Activated T-cell treated with anti-CD3 and anti-CD28 coated beads, Interleukin-2, amount 50 U/mL, for 24 hours (primary cell): ENCODE measurements at regions not wholly inside any gene's neighbourhood (a gene's known extent, or its start where the extent isn't known, plus 50 kb on each side); places are given as distances from the start of the nearest gene placed in this dataset.

Source experiments
- DNase-seq: peaks from one replicate; pipeline ENCODE4 v3.0.0-alpha.2; 2020
- H3K27ac Mint-ChIP-seq: 2 replicates; pipeline ENCODE4 v1.8.0; 2020; ENCODE audit warnings: mild to moderate bottlenecking, mixed read lengths
- H3K27me3 Mint-ChIP-seq: 2 replicates; pipeline ENCODE4 v1.8.0; 2020; ENCODE audit warnings: mixed read lengths
- H3K36me3 Mint-ChIP-seq: 2 replicates; pipeline ENCODE4 v1.8.0; 2020; ENCODE audit warnings: low read depth, mixed read lengths
- H3K4me1 Mint-ChIP-seq: 2 replicates; pipeline ENCODE4 v1.8.0; 2020; ENCODE audit warnings: low read depth, mixed read lengths
- H3K4me3 Mint-ChIP-seq: 2 replicates; pipeline ENCODE4 v1.8.0; 2020; ENCODE audit warnings: mild to moderate bottlenecking, moderate library complexity, mixed read lengths
- H3K9me3 Mint-ChIP-seq: 2 replicates; pipeline ENCODE4 v1.8.0; 2020; ENCODE audit warnings: mixed read lengths

DNA sequence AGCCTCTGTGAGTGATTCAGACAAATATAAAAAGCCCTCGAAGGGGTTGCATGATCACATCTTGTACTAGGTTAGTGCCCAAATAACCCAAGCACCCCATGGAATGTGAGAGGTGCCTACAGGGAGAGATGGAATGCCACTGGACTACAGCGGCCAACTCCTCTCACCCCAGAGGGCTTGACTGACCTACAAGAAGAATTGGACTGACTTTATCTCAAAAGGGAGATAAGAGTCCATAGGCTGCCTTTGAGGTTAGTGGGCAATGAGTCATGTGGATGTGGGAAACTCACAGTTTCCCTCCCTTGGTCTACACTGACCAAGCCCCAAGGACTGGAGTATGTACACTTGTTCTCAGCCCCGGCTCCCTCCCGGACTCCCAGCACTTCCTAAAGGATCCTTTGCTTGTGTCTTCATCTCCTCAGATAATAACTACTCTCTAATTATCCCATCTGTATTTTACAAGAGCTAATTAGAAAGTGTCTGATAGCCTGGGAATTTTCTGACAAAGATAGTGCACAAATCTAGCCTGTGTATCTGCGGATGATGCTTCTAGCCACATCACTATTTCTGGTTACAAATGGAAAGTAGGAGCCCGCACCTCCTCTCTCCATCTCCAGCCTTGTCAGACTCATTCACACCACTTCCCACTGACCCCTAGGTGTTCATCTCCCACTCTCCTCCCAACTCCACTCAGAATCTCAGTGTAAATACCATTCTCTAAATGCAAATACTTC, 547.8 kb upstream of the TBL1XR1 start:
- H3K27me3 Mint-ChIP-seq: no peaks in the 10 kb centered on the region
- no peak for DNase-seq
- no peaks in the 10 kb centered on the region for H3K4me1 Mint-ChIP-seq
- H3K4me3 Mint-ChIP-seq: no peak overlapping the region
- no peaks in the 10 kb centered on the region for H3K36me3 Mint-ChIP-seq
- H3K9me3 Mint-ChIP-seq: no peaks in the 10 kb centered on the region
- H3K27ac Mint-ChIP-seq: no peak overlapping the region

DNA sequence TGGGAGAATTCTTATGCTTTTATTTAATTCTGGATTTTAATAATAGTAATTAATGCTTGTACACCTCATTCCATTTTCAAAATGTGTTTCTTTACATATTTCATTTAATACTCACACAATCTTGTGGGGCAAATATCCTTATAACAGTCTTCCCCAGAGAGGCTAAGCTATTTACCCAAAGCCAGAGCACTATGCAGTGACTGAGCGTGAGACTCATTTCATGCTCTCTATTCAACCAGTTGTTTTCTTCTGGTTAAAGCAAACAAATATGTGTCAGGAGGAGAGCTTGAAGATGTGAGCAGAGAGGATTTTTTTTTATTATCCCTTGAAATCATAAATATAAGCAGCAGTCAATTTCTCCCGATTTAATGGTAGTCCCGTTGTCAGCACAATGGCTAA, 548.3 kb upstream of the TBL1XR1 start:
- H3K4me1 Mint-ChIP-seq: no peaks in the 10 kb centered on the region
- no peak for DNase-seq
- no peaks in the 10 kb centered on the region for H3K36me3 Mint-ChIP-seq
- no peak overlapping the region for H3K27ac Mint-ChIP-seq
- H3K4me3 Mint-ChIP-seq: no peak overlapping the region
- H3K9me3 Mint-ChIP-seq: no peaks in the 10 kb centered on the region
- no peaks in the 10 kb centered on the region for H3K27me3 Mint-ChIP-seq

- Mint-ChIP-seq H3K27me3 (no peaks in the 10 kb centered on the region), H3K36me3 (no peaks in the 10 kb centered on the region), H3K9me3 (no peaks in the 10 kb centered on the region), H3K4me1 (no peaks in the 10 kb centered on the region), H3K4me3 (no peak overlapping the region), H3K27ac (no peak overlapping the region)
- no peak for DNase-seq
Measured at GRCh38 chr3:177746337-177746933, 549.2 kb upstream of the TBL1XR1 start.

DNA sequence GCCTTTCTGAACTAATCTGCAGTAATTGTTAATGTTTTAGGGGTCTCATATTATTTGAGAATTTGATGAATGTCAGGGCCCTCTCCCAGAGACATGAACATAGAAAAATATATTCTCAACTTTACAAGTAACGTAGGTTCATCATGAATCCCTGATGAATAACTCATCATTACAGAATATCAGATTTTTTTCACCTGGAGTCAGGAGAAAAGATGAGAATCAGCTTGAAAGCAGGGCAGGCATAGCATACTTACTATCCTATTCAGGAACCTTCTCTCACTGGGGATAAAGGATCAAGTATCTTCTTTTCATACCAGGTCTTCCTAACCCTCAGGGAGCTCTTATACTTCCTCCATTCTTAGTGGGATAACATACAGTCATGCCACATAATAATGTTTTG, 552.6 kb upstream of the TBL1XR1 start:
- Mint-ChIP-seq H3K4me1 (peaks cover 2% of the 10 kb centered on the region), H3K4me3 (no peak overlapping the region), H3K27ac (no peak overlapping the region), H3K27me3 (no peaks in the 10 kb centered on the region), H3K36me3 (no peaks in the 10 kb centered on the region), H3K9me3 (no peaks in the 10 kb centered on the region)
- DNase-seq: no peak

GRCh38 chr3:177750436-177750835, 553.2 kb upstream of the TBL1XR1 start:
- Mint-ChIP-seq H3K27me3 (no peaks in the 10 kb centered on the region), H3K4me3 (no peak overlapping the region), H3K36me3 (no peaks in the 10 kb centered on the region), H3K9me3 (no peaks in the 10 kb centered on the region), H3K4me1 (peaks cover 2% of the 10 kb centered on the region), H3K27ac (no peak overlapping the region)
- DNase-seq: no peak

- H3K27me3 Mint-ChIP-seq: no peaks in the 10 kb centered on the region
- peaks cover 2% of the 10 kb centered on the region for H3K4me1 Mint-ChIP-seq
- H3K9me3 Mint-ChIP-seq: no peaks in the 10 kb centered on the region
- H3K27ac Mint-ChIP-seq: no peak overlapping the region
- no peaks in the 10 kb centered on the region for H3K36me3 Mint-ChIP-seq
- H3K4me3 Mint-ChIP-seq: no peak overlapping the region
- DNase-seq: no peak
Measured at GRCh38 chr3:177751770-177752169, 554.5 kb upstream of the TBL1XR1 start.

GRCh38 chr3:177752831-177753230, 555.5 kb upstream of the TBL1XR1 start:
- H3K27me3 Mint-ChIP-seq: no peaks in the 10 kb centered on the region
- no peak overlapping the region for H3K4me3 Mint-ChIP-seq
- DNase-seq: no peak
- no peaks in the 10 kb centered on the region for H3K9me3 Mint-ChIP-seq
- H3K4me1 Mint-ChIP-seq: peaks cover 2% of the 10 kb centered on the region
- no peaks in the 10 kb centered on the region for H3K36me3 Mint-ChIP-seq
- H3K27ac Mint-ChIP-seq: no peak overlapping the region

GRCh38 chr3:177753451-177754155, 556.3 kb upstream of the TBL1XR1 start:
- H3K4me3 Mint-ChIP-seq: no peak overlapping the region
- H3K27me3 Mint-ChIP-seq: no peaks in the 10 kb centered on the region
- H3K36me3 Mint-ChIP-seq: no peaks in the 10 kb centered on the region
- peaks cover 2% of the 10 kb centered on the region for H3K4me1 Mint-ChIP-seq
- H3K9me3 Mint-ChIP-seq: no peaks in the 10 kb centered on the region
- no peak for DNase-seq
- H3K27ac Mint-ChIP-seq: no peak overlapping the region

DNA sequence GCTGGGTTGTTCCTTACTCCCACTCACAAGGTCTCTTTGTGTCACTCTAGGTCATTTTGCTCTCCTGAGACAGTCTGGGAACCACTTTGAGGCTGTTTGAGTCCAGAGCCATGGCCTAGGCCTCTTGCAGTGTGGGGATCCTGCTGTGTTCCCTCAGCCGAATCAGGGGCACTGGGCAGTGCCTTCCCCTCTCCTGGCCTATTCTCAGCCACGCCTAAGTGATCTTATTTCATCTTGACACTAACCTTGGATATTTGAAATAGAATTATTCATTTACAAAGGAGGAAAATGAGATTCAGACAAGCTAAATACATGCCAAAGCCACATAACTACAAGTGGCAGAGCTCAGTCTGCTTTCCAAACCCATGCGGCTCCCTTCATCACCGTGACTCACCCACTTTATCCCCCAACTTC, 557.2 kb upstream of the TBL1XR1 start:
- Mint-ChIP-seq H3K36me3 (no peaks in the 10 kb centered on the region), H3K4me1 (peaks cover 2% of the 10 kb centered on the region), H3K27ac (no peak overlapping the region), H3K4me3 (no peak overlapping the region), H3K27me3 (no peaks in the 10 kb centered on the region), H3K9me3 (peaks cover under 1% of the 10 kb centered on the region)
- DNase-seq: no peak

- Mint-ChIP-seq H3K4me1 (peaks cover 2% of the 10 kb centered on the region), H3K36me3 (no peaks in the 10 kb centered on the region), H3K9me3 (peaks cover 4% of the 10 kb centered on the region), H3K4me3 (no peak overlapping the region), H3K27ac (no peak overlapping the region), H3K27me3 (no peaks in the 10 kb centered on the region)
- no peak for DNase-seq
Measured at GRCh38 chr3:177758126-177758525, 560.8 kb upstream of the TBL1XR1 start.

DNA sequence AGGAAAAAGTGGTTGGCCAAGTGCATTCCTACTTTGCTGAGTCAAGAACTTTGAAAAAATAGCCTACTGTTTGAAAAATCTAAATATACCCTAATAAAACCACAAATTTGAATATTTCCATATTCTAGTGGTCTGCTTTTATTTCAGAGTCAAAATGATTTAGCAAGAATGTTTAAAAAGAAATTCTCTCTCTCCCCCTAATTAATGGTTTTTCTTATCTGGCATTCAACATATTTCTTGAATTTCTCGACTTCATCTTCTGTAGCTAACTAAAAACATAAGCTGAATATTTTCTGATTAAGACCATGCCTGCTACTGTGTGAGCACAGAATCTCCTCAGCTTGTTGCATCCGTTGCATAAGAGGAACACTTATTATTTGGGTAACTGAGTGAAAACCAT, 563.5 kb upstream of the TBL1XR1 start:
- H3K36me3 Mint-ChIP-seq: no peaks in the 10 kb centered on the region
- H3K4me1 Mint-ChIP-seq: no peaks in the 10 kb centered on the region
- DNase-seq: no peak
- H3K27ac Mint-ChIP-seq: no peak overlapping the region
- no peaks in the 10 kb centered on the region for H3K27me3 Mint-ChIP-seq
- H3K9me3 Mint-ChIP-seq: peaks cover 4% of the 10 kb centered on the region
- H3K4me3 Mint-ChIP-seq: no peak overlapping the region

DNA sequence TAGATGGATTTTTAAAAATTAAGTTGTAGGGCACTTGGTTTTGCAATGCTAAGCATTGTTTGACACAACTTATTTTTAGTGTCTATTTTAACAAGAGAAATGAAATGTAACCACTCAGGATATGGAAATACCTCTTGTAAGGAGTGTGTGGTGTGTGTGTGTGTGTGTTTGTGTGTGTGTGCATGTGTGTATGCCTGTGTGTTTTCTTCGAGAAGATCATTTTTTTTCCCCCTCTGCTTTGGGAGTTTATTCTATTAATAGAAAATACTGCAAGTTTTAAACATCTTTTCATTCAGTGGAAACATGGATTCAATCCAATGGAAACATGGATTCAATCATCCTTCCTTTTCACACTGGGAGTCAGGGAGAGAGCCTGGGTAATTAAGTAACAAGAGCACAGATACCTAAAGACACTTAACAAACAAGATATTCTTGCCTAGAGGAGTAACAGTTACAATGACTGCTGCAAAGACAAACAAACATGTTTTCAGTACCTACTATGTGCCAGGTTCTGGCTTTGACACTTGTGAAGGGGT, 567.2 kb upstream of the TBL1XR1 start:
- Mint-ChIP-seq H3K4me3 (no peak overlapping the region), H3K9me3 (peaks cover 7% of the 10 kb centered on the region), H3K36me3 (peaks cover 2% of the 10 kb centered on the region), H3K4me1 (no peaks in the 10 kb centered on the region), H3K27ac (no peak overlapping the region), H3K27me3 (no peaks in the 10 kb centered on the region)
- no peak for DNase-seq

- H3K4me1 Mint-ChIP-seq: no peaks in the 10 kb centered on the region
- no peak for DNase-seq
- peaks cover 2% of the 10 kb centered on the region for H3K36me3 Mint-ChIP-seq
- H3K4me3 Mint-ChIP-seq: no peak overlapping the region
- no peak overlapping the region for H3K27ac Mint-ChIP-seq
- H3K27me3 Mint-ChIP-seq: no peaks in the 10 kb centered on the region
- peaks cover 3% of the 10 kb centered on the region for H3K9me3 Mint-ChIP-seq
Measured at GRCh38 chr3:177764933-177765332, 567.7 kb upstream of the TBL1XR1 start.

DNA sequence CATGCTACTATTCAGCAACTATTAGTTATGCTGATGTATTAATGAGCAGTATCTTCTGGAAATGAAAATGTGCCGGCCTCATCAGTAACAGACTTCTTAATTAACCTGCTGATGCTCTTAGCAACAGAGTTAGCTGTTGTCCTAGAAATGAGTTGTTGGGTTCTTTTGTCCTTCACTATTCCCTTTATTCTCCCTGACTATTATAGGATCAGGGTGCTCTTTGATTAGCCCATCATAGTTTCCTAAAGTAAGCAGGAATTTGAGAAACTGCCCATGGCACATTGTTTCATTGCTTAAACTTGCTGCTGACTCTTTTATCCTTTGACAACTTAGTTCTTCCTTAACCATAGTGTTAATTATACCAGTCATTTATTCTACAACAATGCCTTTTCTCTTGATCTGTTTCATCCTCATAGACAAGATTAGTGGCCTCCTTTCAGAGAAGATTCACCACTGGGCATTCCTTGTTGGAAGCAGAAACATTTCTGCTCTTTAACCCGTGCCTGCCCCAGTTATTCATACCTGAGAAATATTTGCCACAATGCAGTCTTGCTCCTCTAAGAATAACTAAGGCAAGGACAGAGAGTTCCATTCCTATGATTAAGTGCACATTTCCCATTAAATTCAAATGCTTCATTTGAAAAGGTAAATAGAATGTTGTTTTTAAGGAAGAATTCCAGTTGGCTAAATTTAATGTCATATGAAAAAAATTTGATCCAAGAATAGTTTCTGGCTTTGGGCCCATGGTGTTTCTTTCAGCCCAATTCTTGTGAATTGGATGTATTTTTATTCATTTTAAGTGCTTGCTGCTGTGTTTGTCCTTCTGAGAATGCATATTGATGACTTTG, 573.3 kb upstream of the TBL1XR1 start:
- Mint-ChIP-seq H3K4me1 (no peaks in the 10 kb centered on the region), H3K27ac (no peak overlapping the region), H3K36me3 (peaks cover 2% of the 10 kb centered on the region), H3K4me3 (no peak overlapping the region), H3K9me3 (peaks cover 3% of the 10 kb centered on the region), H3K27me3 (no peaks in the 10 kb centered on the region)
- no peak for DNase-seq
